Right lobe of liver (tissue), 6 donors: ENCODE measurements at regions not wholly inside any gene's neighbourhood (a gene's known extent, or its start where the extent isn't known, plus 50 kb on each side); places are given as distances from the start of the nearest gene placed in this dataset.
"Not testable (repeated sequence)": the region's sequence is repeated elsewhere in the genome, so short reads cannot be mapped to it uniquely, and the experiment has no call there.

Experiments used
- ATAC-seq, 4 donors: fragments of 200-7000 bp; cut with Tn5 transposase; one replicate each; pipeline ENCODE4 v1.9.1; 2020; ENCODE audit warnings: mild to moderate bottlenecking in 4 of 4, moderate library complexity in 4 of 4
- DNase-seq, 3 donors: peaks; one replicate each; pipeline ENCODE4 v3.0.0-alpha.2; 2020
- H3K27ac ChIP-seq, 3 donors: fragments of 200-600 bp; one replicate each; pipeline ENCODE4 v1.8.0; 2022
- H3K27me3 ChIP-seq, 2 donors: fragments of 200-600 bp; one replicate each; pipeline ENCODE4 v1.8.0; 2022
- H3K36me3 ChIP-seq, 4 donors: fragments of 200-600 bp; sonication (generic) in 1 of 4; one replicate each; pipeline versions ENCODE4 v1.5.1 to v1.8.0; 2017 to 2022; ENCODE audit warnings: control low read depth in 1 of 4
- H3K4me1 ChIP-seq, 4 donors: fragments of 200-600 bp; sonication (generic) in 1 of 4; one replicate each; pipeline versions ENCODE4 v1.5.1 to v1.8.0; 2017 to 2022; ENCODE audit warnings: control low read depth in 1 of 4
- H3K4me3 ChIP-seq, 3 donors: fragments of 200-600 bp; one replicate each; pipeline ENCODE4 v1.8.0; 2022
- H3K9me3 ChIP-seq, 4 donors: fragments of 200-600 bp; sonication (generic) in 1 of 4; one replicate each; pipeline versions ENCODE4 v1.5.1 to v1.8.0; 2017 to 2022; ENCODE audit warnings: control low read depth in 1 of 4
- CTCF ChIP-seq, 4 donors: fragments of 200-600 bp in 3 of 4; fragments of 450-650 bp in 1 of 4; IDR thresholded peaks; one replicate each; pipeline versions ENCODE4 v1.5.1 to v1.8.0; 2016 to 2022; ENCODE audit warnings: antibody characterized with exemption in 4 of 4, mild to moderate bottlenecking in 2 of 4
- POLR2A ChIP-seq: fragments of 450-650 bp; IDR thresholded peaks from one replicate; pipeline ENCODE4 v1.6.1; 2017; ENCODE audit warnings: antibody characterized with exemption, mild to moderate bottlenecking
- WGBS: methylation state at CpG from one replicate; pipeline ENCODE4 v1.1.6; 2018; ENCODE audit warnings: low coverage, low lambda C conversion rate; ENCODE audit not compliant: insufficient coverage; ENCODE audit errors: missing lambda C conversion rate; 5-methylcytosine and 5-hydroxymethylcytosine counted together
- intact Hi-C, 2 donors: fragments of 100-400 bp; cut with DNase I; formaldehyde crosslinking; loops; one replicate each; pipeline versions ENCODE4 v1.11.2 to v1.14.1; 2022
- donor health status: DM: no; HTN: yes; CAD: no.
- donor health status: DM: no; HTN: no; CAD: no.
- donor health status: DM: no; HTN: no; CAD: no.
- donor health status: DM: no; HTN: yes; CAD: no.
- donor health status: DM: no; HTN: yes; CAD: no.

GRCh38 chr4:17020901-17021300 is 122.5 kb upstream of the LDB2 start:
- no peak for ATAC-seq
- Histone ChIP-seq H3K27ac (no peak overlapping the region), H3K4me3 (no peak overlapping the region), H3K9me3 (no peaks in the 10 kb centered on the region), H3K4me1 (no peaks in the 10 kb centered on the region), H3K36me3 (no peaks in the 10 kb centered on the region), H3K27me3 (no peaks in the 10 kb centered on the region)
- 58% methylated on average over 4 of the region's 4 CpGs for WGBS
- DNase-seq: no peak
- TF ChIP-seq CTCF (IDR thresholded peaks at IDR 0.05) (no peak), POLR2A (no peak)
- intact Hi-C loops: no loop called here

- 76% methylated on average over 1 of the region's 1 CpG for WGBS
- Histone ChIP-seq H3K4me3 (no peak overlapping the region), H3K4me1 (no peaks in the 10 kb centered on the region), H3K9me3 (no peaks in the 10 kb centered on the region), H3K36me3 (no peaks in the 10 kb centered on the region), H3K27ac (no peak overlapping the region), H3K27me3 (no peaks in the 10 kb centered on the region)
- intact Hi-C loops: no loop called here
- DNase-seq (no peak), ATAC-seq (no peak)
- TF ChIP-seq CTCF (IDR thresholded peaks at IDR 0.05) (no peak), POLR2A (no peak)
These were observed 122.0 kb upstream of the LDB2 start for GRCh38 chr4:17020451-17020850.

GRCh38 chr4:17018621-17019020 is 120.2 kb upstream of the LDB2 start:
- H3K9me3 ChIP-seq, intact Hi-C loops, H3K4me1 ChIP-seq, ATAC-seq, DNase-seq, H3K27me3 ChIP-seq, H3K4me3 ChIP-seq, H3K27ac ChIP-seq, H3K36me3 ChIP-seq: not testable (repeated sequence)
- 86% methylated on average over 1 of the region's 1 CpG for WGBS

- WGBS: 47% methylated on average over 3 of the region's 3 CpGs
- H3K9me3 ChIP-seq: no peaks in the 10 kb centered on the region
- DNase-seq (no peak), ATAC-seq (peak in 2 of 4 donors; percentile 34 to 73)
- intact Hi-C loops: no loop called here
- TF ChIP-seq CTCF (IDR thresholded peaks at IDR 0.05): no peak
- no peak for TF ChIP-seq POLR2A
- H3K27me3 ChIP-seq: no peaks in the 10 kb centered on the region
- H3K4me3 ChIP-seq: no peak overlapping the region
- H3K4me1 ChIP-seq: no peaks in the 10 kb centered on the region
- no peaks in the 10 kb centered on the region for H3K36me3 ChIP-seq
- H3K27ac ChIP-seq: no peak overlapping the region
These were observed 119.6 kb upstream of the LDB2 start for GRCh38 chr4:17018013-17018412.

GRCh38 chr4:17013382-17014006 is 115.0 kb upstream of the LDB2 start:
- Histone ChIP-seq H3K9me3 (no peaks in the 10 kb centered on the region), H3K27ac (no peak overlapping the region), H3K4me1 (no peaks in the 10 kb centered on the region), H3K4me3 (no peak overlapping the region), H3K36me3 (no peaks in the 10 kb centered on the region), H3K27me3 (no peaks in the 10 kb centered on the region)
- TF ChIP-seq POLR2A (no peak), CTCF (IDR thresholded peaks at IDR 0.05) (no peak)
- intact Hi-C loops: no loop called here
- DNase-seq: no peak
- peak in 2 of 4 donors; percentile 38 to 41 for ATAC-seq
- 79% methylated on average over 4 of the region's 4 CpGs for WGBS
